Smooth muscle cell (in vitro differentiated cells): ENCODE measurements at regions not wholly inside any gene's neighbourhood (a gene's known extent, or its start where the extent isn't known, plus 50 kb on each side); places are given as distances from the start of the nearest gene placed in this dataset.

Experiments used
- DNase-seq: peaks from one replicate; lab custom pipeline; 2025; ENCODE audit not compliant: unreplicated experiment; lab: John Stamatoyannopoulos, UW
- H2AFZ ChIP-seq: fragments of 200-600 bp; sonication (generic); 2 replicates; pipeline ENCODE4 v1.6.0; 2016; ENCODE audit warnings: antibody characterized with exemption, low read depth, mild to moderate bottlenecking
- H3F3A ChIP-seq: fragments of 200-600 bp; sonication (generic); 2 replicates; pipeline ENCODE4 v1.6.0; 2017; ENCODE audit warnings: antibody characterized with exemption, low read depth
- H3K27ac ChIP-seq: fragments of 200-600 bp; sonication (generic); 2 replicates; pipeline ENCODE4 v1.5.1; 2016; ENCODE audit warnings: low read depth, mild to moderate bottlenecking
- H3K27me3 ChIP-seq: fragments of 200-600 bp; sonication (generic); 2 replicates; pipeline ENCODE4 v1.6.1; 2016; ENCODE audit warnings: low read depth, mild to moderate bottlenecking
- H3K36me3 ChIP-seq: fragments of 200-600 bp; sonication (generic); 2 replicates; pipeline ENCODE4 v1.5.1; 2016; ENCODE audit warnings: low read depth
- H3K4me1 ChIP-seq: fragments of 200-600 bp; sonication (generic); 2 replicates; pipeline ENCODE4 v1.5.1; 2016; ENCODE audit warnings: low read depth
- H3K4me2 ChIP-seq: fragments of 200-600 bp; sonication (generic); 2 replicates; pipeline ENCODE4 v1.6.0; 2016; ENCODE audit warnings: mild to moderate bottlenecking
- H3K4me3 ChIP-seq: fragments of 200-600 bp; sonication (generic); 2 replicates; pipeline ENCODE4 v1.5.1; 2016; ENCODE audit warnings: mild to moderate bottlenecking
- H3K79me2 ChIP-seq: fragments of 200-600 bp; sonication (generic); 2 replicates; pipeline ENCODE4 v1.6.0; 2016; ENCODE audit warnings: low read depth, mild to moderate bottlenecking
- H3K9ac ChIP-seq: fragments of 200-600 bp; sonication (generic); 2 replicates; pipeline ENCODE4 v1.6.0; 2016; ENCODE audit warnings: low read depth
- H3K9me3 ChIP-seq: fragments of 200-600 bp; sonication (generic); replicated peaks from 2 replicates; pipeline ENCODE4 v1.5.1; 2016; ENCODE audit warnings: low read depth
- H4K20me1 ChIP-seq: fragments of 200-600 bp; sonication (generic); 2 replicates; pipeline ENCODE4 v1.6.0; 2016; ENCODE audit warnings: low read depth
- WGBS: methylation state at CpG from one replicate; pipeline ENCODE4 v1.1.7; 2016; ENCODE audit warnings: low lambda C conversion rate; 5-methylcytosine and 5-hydroxymethylcytosine counted together
- TF ChIP-seq, protein P1 (sequence below): fragments of 200-600 bp; sonication (generic); IDR thresholded peaks from 2 replicates; pipeline ENCODE4 v1.5.1; 2017; ENCODE audit warnings: borderline replicate concordance, mild to moderate bottlenecking, antibody characterized with exemption; ENCODE audit not compliant: insufficient read depth, poor library complexity, severe bottlenecking

DNA sequence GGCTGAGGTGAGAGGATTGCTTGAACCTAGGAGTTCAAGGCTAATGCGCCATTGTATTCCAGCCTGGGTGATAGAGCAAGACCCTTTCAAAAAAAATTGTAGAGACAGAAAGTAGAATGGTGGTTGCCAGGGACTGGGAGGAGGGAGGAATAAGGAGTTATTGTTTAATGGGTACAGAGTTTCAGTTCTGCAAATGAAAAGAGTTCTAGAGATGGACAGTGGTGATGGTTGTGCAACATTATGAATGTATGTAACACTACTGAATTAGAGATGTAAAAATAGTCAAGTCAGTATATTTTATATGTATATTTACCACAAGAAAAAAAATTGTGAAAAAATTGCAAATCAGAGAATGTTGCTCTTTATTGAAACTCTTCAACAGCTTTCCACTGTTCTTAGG is 266.5 kb upstream of the NPY start:
- H3K9ac ChIP-seq = no peak overlapping the region
- no peak for DNase-seq
- no peaks in the 10 kb centered on the region for H4K20me1 ChIP-seq
- H3F3A ChIP-seq = no peaks in the 10 kb centered on the region
- H3K4me3 ChIP-seq = no peak overlapping the region
- TF ChIP-seq, protein P1, sequence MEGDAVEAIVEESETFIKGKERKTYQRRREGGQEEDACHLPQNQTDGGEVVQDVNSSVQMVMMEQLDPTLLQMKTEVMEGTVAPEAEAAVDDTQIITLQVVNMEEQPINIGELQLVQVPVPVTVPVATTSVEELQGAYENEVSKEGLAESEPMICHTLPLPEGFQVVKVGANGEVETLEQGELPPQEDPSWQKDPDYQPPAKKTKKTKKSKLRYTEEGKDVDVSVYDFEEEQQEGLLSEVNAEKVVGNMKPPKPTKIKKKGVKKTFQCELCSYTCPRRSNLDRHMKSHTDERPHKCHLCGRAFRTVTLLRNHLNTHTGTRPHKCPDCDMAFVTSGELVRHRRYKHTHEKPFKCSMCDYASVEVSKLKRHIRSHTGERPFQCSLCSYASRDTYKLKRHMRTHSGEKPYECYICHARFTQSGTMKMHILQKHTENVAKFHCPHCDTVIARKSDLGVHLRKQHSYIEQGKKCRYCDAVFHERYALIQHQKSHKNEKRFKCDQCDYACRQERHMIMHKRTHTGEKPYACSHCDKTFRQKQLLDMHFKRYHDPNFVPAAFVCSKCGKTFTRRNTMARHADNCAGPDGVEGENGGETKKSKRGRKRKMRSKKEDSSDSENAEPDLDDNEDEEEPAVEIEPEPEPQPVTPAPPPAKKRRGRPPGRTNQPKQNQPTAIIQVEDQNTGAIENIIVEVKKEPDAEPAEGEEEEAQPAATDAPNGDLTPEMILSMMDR = no peak
- no peaks in the 10 kb centered on the region for H3K79me2 ChIP-seq
- H3K4me1 ChIP-seq = peaks cover 7% of the 10 kb centered on the region
- WGBS = 95% methylated on average over 1 of the region's 1 CpG
- no peak overlapping the region for H3K27ac ChIP-seq
- H2AFZ ChIP-seq = no peak overlapping the region
- H3K9me3 ChIP-seq = no peaks in the 10 kb centered on the region
- no peaks in the 10 kb centered on the region for H3K36me3 ChIP-seq
- no peak overlapping the region for H3K4me2 ChIP-seq
- H3K27me3 ChIP-seq = no peaks in the 10 kb centered on the region

DNA sequence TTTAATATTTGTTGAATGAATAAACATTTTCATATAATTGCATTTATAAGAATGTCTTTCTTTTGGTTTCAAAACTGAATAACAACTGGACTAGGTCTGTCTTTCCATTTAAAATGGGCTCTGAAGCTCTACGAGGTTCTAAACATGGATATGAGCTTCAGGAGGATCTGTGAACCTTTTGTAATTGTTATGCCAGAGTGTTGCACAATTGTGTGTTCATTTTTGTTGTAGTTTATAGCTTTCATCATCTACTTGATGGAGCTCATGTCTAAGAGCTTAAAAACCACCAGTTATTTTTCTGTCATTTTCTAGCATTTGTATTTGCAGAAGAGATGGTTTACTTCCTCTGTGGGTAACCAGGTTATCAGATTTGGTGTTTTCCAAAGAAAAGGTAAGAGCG is 265.7 kb upstream of the NPY start:
- H3K9me3 ChIP-seq = no peaks in the 10 kb centered on the region
- 83% methylated on average over 2 of the region's 2 CpGs for WGBS
- no peak overlapping the region for H3K27ac ChIP-seq
- no peaks in the 10 kb centered on the region for H4K20me1 ChIP-seq
- H3F3A ChIP-seq = no peaks in the 10 kb centered on the region
- no peak for DNase-seq
- H2AFZ ChIP-seq = no peak overlapping the region
- TF ChIP-seq, protein P1 = no peak
- no peaks in the 10 kb centered on the region for H3K36me3 ChIP-seq
- peaks cover 7% of the 10 kb centered on the region for H3K4me1 ChIP-seq
- no peak overlapping the region for H3K4me3 ChIP-seq
- no peaks in the 10 kb centered on the region for H3K27me3 ChIP-seq
- no peak overlapping the region for H3K4me2 ChIP-seq
- no peak overlapping the region for H3K9ac ChIP-seq
- H3K79me2 ChIP-seq = no peaks in the 10 kb centered on the region

DNA sequence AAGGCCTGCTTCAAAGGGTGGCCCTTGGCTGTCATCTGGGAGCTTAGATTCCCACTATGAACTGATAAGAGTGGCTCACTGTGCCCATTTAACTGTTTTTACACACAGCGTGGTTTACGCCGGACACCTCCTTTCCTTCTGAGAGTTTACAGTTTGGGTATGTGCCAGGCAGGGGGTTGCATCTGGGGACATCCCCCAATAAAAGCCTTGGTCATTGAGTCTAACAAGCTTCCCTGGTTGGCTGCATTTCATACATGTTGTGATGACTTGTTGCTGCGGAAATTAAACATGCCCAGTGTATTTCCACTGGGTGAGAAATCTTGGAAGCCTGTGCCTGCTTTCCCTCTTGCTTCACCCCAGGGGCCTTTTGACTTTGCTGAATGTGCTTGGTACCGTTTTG is 264.1 kb upstream of the NPY start:
- H3K9me3 ChIP-seq = no peaks in the 10 kb centered on the region
- TF ChIP-seq, protein P1 = no peak
- H3K4me3 ChIP-seq = no peak overlapping the region
- peaks cover 11% of the 10 kb centered on the region for H3K4me1 ChIP-seq
- H2AFZ ChIP-seq = no peak overlapping the region
- WGBS = 44% methylated on average over 5 of the region's 5 CpGs
- peak; percentile 3 for DNase-seq
- H3K27me3 ChIP-seq = no peaks in the 10 kb centered on the region
- H3K4me2 ChIP-seq = peak overlapping the region; percentile 12
- no peaks in the 10 kb centered on the region for H4K20me1 ChIP-seq
- no peaks in the 10 kb centered on the region for H3F3A ChIP-seq
- H3K9ac ChIP-seq = no peak overlapping the region
- H3K36me3 ChIP-seq = no peaks in the 10 kb centered on the region
- no peak overlapping the region for H3K27ac ChIP-seq
- H3K79me2 ChIP-seq = no peaks in the 10 kb centered on the region

DNA sequence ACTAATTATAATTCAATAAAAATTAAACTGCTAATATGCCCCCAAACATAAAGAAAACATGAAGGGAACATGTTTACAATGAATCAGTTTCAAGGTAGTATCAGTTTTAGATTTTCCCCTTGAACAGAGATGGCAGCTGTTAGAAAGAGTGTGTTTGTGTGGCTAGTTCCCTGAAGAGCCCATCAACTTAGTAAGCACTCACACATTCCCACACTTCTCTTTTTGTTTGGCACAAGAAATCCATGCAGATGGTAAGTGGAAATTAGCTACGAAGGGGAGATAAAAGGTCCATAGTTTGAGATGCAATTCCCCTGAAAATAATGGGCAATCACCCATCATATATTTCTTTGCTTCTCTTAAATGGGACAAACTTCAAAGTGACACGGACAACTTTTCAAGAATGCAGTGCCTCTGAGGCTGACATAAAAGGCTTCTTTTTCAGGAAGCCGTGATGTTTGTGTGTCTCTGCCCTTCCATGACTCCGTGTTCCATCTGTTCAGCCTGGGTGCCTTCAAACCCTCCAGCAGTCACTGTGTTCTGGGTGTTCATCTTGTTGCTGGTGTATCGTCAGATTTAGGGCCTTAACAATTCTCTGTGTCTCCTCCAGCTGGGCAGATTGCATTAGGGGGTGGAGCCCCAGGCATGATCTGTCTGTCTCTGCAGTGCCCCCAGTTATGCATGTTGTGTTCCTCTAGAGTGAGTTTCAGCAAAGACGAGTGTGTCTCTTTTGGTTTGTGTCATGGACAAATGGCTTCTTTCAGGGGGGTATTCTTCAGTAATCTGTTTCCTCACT is 259.5 kb upstream of the NPY start:
- Histone ChIP-seq H3K4me2 (peak overlapping the region; percentile 15), H4K20me1 (no peaks in the 10 kb centered on the region), H3K27me3 (no peaks in the 10 kb centered on the region), H3K4me3 (no peak overlapping the region), H3K27ac (no peak overlapping the region), H3K9ac (no peak overlapping the region), H3K36me3 (no peaks in the 10 kb centered on the region), H3F3A (peaks cover 4% of the 10 kb centered on the region), H3K4me1 (peaks cover 17% of the 10 kb centered on the region), H2AFZ (peak overlapping the region; percentile 56), H3K9me3 (no peaks in the 10 kb centered on the region), H3K79me2 (no peaks in the 10 kb centered on the region)
- no peak for DNase-seq
- TF ChIP-seq, protein P1 = no peak
- WGBS = 80% methylated on average over 6 of the region's 6 CpGs
